Breast epithelium (tissue), 3 donors: ENCODE measurements at regions not wholly inside any gene's neighbourhood (a gene's known extent, or its start where the extent isn't known, plus 50 kb on each side); places are given as distances from the start of the nearest gene placed in this dataset.

Source experiments
- CTCF ChIP-seq, 3 donors: fragments of 450-650 bp; IDR thresholded peaks; one replicate each; pipeline ENCODE4 v1.5.1; 2016 to 2017; ENCODE audit warnings: antibody characterized with exemption in 3 of 3, mild to moderate bottlenecking in 3 of 3, moderate library complexity in 3 of 3
- POLR2A ChIP-seq: fragments of 450-650 bp; IDR thresholded peaks from one replicate; pipeline ENCODE4 v1.6.1; 2016; ENCODE audit warnings: antibody characterized with exemption, mild to moderate bottlenecking, moderate library complexity

GRCh38 chr13:64938660-64939059, 2291.5 kb downstream of the PCDH9 start:
- no peak for TF ChIP-seq CTCF (IDR thresholded peaks at IDR 0.05)
- no peak for TF ChIP-seq POLR2A
